Activated naive CD8-positive, alpha-beta T cell treated with anti-CD3 and anti-CD28 coated beads for 36 hours (primary cell): ENCODE measurements at regions not wholly inside any gene's neighbourhood (a gene's known extent, or its start where the extent isn't known, plus 50 kb on each side); places are given as distances from the start of the nearest gene placed in this dataset.

Experiments used
- DNase-seq: peaks from one replicate; pipeline ENCODE4 v3.0.0; 2021
- H3K27ac Mint-ChIP-seq: one replicate; pipeline ENCODE4 v1.8.0; 2022; ENCODE audit warnings: mild to moderate bottlenecking, moderate library complexity, mixed read lengths
- H3K27me3 Mint-ChIP-seq: one replicate; pipeline ENCODE4 v1.8.0; 2022; ENCODE audit warnings: mild to moderate bottlenecking, mixed read lengths
- H3K36me3 Mint-ChIP-seq: one replicate; pipeline ENCODE4 v1.8.0; 2021; ENCODE audit warnings: mild to moderate bottlenecking, mixed read lengths
- H3K4me1 Mint-ChIP-seq: one replicate; pipeline ENCODE4 v1.8.0; 2021; ENCODE audit warnings: mixed read lengths
- H3K4me3 Mint-ChIP-seq: one replicate; pipeline ENCODE4 v1.8.0; 2022; ENCODE audit warnings: mild to moderate bottlenecking, moderate library complexity, mixed read lengths
- H3K9me3 Mint-ChIP-seq: one replicate; pipeline ENCODE4 v1.8.0; 2022; ENCODE audit warnings: mixed read lengths

DNA sequence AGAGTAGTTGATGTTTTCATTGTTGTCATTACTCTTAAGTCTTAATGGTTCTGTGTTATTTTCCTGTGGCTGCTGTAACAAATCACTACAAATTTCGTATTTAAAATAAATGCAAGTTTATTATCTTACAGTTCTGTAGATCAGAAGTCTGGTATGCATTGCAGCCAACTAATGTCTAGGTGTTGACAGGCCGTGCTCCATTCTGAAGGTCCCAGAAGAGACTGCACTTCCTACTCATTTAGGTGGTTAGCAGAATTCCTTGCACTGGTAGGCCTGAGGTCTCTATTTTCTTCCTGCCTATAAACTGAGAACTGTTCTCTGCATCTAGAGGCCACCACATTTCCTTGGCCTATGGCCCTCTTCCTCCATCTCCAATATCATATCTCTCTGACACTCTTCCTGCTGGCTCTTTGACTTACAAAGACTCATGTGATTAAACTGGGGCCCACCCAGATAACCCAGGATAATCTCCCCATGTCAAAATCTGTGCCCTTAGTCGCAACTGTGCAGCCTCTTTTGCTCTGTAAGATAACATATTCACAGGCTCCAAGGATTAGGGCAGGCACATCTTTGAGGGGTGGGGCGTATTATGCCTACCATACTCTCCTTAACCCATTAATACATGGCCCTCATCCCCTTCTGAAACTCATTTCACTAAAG lies 468.4 kb downstream of the FOXO1 start:
- H3K4me1 Mint-ChIP-seq = peaks cover 16% of the 10 kb centered on the region
- peaks cover 4% of the 10 kb centered on the region for H3K36me3 Mint-ChIP-seq
- H3K9me3 Mint-ChIP-seq = peaks cover under 1% of the 10 kb centered on the region
- no peak overlapping the region for H3K27ac Mint-ChIP-seq
- H3K4me3 Mint-ChIP-seq = no peak overlapping the region
- no peaks in the 10 kb centered on the region for H3K27me3 Mint-ChIP-seq
- DNase-seq = no peak

DNA sequence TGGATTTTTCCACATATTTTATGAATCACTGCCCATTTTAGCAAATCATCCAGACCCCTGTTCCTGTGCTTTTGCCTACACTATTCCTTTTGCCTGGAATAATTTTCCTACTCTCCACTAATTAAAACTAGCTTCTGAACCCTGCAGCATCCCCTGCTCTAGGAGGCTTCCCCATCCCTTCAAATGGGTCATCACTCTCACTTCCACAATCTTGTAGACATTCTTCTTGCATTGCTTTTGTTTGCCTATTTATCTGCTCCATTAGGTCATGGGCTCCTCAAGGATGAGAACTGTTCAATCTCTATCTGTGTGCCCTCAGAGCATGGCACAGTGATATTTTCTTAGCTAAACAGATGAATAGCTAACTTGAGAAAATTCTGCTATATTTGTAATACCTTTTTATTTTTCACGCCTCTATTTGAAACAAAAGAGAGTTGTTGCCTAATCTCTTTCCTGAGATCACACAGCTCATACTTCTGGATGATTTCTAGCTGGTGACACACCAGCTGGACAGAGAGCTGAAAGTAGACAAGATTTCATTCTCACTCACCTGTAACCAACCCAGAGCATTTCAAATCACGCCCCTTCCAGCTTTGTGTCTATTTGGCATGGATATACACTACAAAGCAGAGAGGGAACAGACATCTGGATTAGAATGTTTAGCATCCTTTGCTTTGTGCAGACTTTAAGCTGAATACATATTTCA lies 466.0 kb downstream of the FOXO1 start:
- H3K27me3 Mint-ChIP-seq = no peaks in the 10 kb centered on the region
- H3K4me1 Mint-ChIP-seq = peaks cover 24% of the 10 kb centered on the region
- H3K4me3 Mint-ChIP-seq = no peak overlapping the region
- H3K27ac Mint-ChIP-seq = no peak overlapping the region
- H3K36me3 Mint-ChIP-seq = peaks cover 16% of the 10 kb centered on the region
- no peak for DNase-seq
- H3K9me3 Mint-ChIP-seq = peaks cover 13% of the 10 kb centered on the region

DNA sequence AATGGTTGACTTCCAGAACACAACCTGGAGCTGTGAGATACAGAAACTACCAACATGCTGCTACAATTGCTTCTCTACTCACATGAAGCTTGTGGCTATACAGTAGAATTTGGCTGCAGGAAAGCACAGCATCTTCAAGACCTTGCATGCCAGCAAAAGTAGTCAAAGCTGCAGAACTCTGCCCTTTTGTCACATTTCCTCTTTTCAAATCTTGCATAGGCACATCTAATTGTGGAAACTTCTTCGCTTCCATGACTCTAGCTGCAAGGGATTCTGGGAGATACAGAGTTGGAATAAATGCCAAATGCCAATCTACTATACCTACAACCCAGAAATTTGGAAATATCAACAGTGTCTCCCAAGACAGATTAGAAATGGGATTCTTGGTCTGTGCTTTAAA lies 462.2 kb downstream of the FOXO1 start:
- no peak for DNase-seq
- no peaks in the 10 kb centered on the region for H3K27me3 Mint-ChIP-seq
- peaks cover 29% of the 10 kb centered on the region for H3K36me3 Mint-ChIP-seq
- no peak overlapping the region for H3K4me3 Mint-ChIP-seq
- no peak overlapping the region for H3K27ac Mint-ChIP-seq
- H3K4me1 Mint-ChIP-seq = peaks cover 56% of the 10 kb centered on the region
- peaks cover 23% of the 10 kb centered on the region for H3K9me3 Mint-ChIP-seq

DNA sequence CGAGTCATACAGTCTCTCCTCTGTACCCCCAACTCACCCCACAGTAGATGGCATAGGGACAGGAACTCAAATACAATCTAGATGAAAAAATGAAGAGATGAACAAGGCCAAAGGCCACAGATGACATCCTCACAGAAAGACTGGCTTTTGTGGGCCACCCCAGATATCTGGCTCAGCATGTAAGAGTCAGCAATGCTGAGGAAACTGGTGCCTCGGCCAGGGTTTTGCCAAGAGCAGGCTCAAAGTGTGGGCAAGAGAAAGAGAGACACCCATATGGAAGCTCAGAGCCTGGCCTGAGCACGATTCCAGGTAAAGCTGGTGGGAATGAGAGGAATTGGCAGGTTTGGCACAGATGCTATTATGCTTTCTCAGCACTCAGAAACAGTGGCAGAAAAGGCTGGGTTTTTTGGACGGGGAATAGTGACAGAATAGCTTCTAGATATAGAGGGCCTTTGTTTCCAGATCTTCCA lies 460.6 kb downstream of the FOXO1 start:
- Mint-ChIP-seq H3K4me1 (peaks cover 50% of the 10 kb centered on the region), H3K9me3 (peaks cover 27% of the 10 kb centered on the region), H3K27ac (peak overlapping the region; percentile 99), H3K27me3 (no peaks in the 10 kb centered on the region), H3K36me3 (peaks cover 29% of the 10 kb centered on the region), H3K4me3 (peak overlapping the region; percentile 29)
- DNase-seq = no peak

DNA sequence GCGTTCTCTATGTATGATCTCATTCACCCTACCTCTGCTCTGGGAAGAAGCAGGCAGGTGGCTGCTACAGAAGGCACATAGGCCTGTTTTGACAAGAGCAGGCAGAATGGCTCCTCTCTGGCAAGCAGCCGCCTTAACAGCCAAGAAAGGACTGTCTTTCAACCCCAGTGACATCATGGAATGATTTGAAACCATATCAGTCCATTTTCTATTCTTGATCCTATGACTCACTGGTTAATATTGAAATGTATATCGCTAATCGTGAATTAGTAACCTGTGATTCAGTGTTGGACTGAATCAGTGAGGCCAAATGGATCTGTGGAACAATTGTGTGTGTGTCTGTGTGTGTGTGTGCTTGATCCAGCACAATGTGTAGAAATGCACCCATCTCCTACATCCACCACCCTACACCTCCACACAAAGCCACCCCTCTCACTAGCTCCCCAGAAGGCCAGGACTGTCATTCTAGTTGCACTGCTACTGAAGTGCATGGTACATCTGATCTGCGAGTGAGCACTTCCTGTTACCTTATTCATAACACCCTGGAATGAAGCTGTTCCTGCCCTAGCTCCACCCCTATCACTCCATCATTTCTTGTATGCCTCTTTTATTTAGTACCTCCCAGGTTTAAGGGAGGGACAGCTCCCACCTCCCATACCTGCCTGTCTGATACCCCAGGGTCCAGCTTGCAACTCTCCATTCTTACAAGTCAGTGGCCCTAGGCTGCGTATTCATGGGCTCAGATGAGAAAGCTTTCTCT lies 460.0 kb downstream of the FOXO1 start:
- Mint-ChIP-seq H3K36me3 (peaks cover 29% of the 10 kb centered on the region), H3K27ac (peak overlapping the region; percentile 99), H3K4me3 (peak overlapping the region; percentile 65), H3K9me3 (peaks cover 27% of the 10 kb centered on the region), H3K27me3 (no peaks in the 10 kb centered on the region), H3K4me1 (peaks cover 51% of the 10 kb centered on the region)
- peak; percentile 30 for DNase-seq

DNA sequence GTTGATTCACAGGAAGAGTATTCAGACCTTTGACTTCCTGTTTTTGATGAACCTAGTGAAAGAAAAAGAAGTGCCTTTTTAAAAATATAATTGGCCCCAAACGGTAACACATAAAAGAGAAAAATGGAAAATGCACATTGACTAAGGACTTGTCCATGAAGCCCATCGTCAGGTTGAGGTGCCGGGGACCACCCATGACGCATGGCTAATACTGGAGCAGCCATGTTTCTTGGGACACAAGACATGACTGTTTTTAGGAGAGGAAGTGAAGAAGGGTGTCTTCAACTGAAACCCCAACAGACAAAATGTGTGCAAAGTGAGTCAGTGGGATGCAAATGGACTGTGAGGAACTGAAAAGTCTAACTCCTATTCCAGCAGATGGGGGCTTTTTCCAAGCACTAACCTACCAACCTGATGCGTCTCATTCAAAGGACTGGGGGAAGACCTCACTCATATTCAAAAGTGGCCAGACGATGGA lies 459.4 kb downstream of the FOXO1 start:
- H3K4me3 Mint-ChIP-seq = peak overlapping the region; percentile 65
- H3K36me3 Mint-ChIP-seq = peaks cover 29% of the 10 kb centered on the region
- no peak for DNase-seq
- H3K9me3 Mint-ChIP-seq = peaks cover 29% of the 10 kb centered on the region
- peak overlapping the region; percentile 99 for H3K27ac Mint-ChIP-seq
- H3K4me1 Mint-ChIP-seq = peaks cover 52% of the 10 kb centered on the region
- no peaks in the 10 kb centered on the region for H3K27me3 Mint-ChIP-seq

DNA sequence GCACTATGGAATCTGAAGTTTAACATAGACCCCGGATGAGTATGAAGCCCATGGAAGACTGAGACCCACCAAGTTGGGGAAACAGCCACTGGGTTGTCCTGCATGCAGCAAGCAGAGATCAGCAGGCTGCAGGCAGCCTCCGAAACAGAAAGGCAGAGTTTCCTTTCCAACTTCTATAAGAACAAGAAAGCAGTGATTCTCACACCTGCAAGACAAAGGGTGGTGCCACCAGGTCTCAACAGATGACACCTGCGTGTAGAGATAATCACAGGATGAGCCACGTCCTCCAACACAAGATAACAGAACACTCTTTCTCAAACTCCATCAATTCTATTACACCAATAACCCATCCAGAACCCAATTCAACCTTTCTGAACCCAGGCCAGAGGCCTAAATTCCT lies 457.9 kb downstream of the FOXO1 start:
- H3K9me3 Mint-ChIP-seq = peaks cover 26% of the 10 kb centered on the region
- H3K4me3 Mint-ChIP-seq = no peak overlapping the region
- no peaks in the 10 kb centered on the region for H3K27me3 Mint-ChIP-seq
- DNase-seq = no peak
- peaks cover 31% of the 10 kb centered on the region for H3K36me3 Mint-ChIP-seq
- H3K4me1 Mint-ChIP-seq = peaks cover 47% of the 10 kb centered on the region
- no peak overlapping the region for H3K27ac Mint-ChIP-seq

DNA sequence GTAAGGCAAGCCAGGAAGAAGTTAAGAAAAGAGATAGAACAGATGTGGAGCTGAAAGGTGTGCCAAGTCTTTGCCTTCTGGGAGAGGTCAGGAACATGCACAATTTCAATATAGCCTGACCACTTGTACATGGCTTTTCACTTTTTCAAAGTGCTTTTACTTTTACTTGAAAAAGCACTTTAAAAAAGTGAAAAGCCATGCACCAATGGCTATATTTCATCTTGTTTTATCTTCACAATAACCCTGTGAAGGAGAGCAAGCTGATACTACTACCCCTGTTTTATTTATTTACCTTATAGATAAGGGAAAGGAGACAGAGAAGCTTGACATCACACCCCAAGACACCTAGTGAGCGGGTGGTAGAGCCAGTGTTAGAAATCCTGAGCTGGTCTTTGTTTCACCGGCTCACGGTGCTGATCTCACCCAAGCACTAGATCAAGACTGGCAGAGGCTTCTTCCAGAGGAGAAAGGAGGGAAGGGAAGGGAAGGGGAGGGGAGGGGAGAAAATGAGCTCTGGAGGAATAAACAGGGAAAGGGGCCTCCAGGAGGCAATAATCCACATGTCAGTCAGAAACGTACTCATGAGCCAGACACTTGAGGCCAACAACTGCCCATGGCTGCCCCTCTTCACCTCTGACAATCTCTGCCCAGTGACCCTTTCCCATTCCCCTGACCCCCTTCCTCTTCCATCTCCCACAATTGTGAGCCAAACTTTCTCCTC lies 455.4 kb downstream of the FOXO1 start:
- H3K4me1 Mint-ChIP-seq = peaks cover 37% of the 10 kb centered on the region
- H3K27ac Mint-ChIP-seq = no peak overlapping the region
- no peak for DNase-seq

DNA sequence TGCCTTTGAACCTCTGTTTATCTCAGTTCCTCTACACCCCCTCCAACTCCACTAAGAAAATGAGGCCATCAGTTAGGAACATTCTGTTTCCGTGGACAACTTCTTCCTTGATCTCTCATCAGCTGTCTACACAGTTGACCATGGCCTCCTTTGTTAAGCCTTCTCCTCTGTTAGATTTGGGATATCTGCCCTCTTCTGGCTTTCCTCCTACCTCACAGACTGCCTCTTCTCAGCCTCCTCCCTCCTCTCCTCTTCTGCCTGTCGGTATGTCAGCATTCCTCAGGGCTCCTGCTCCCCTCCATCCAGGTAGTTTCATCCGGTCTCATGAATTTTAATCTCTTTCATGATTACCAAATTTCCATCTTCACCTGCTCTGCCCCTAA lies 454.9 kb downstream of the FOXO1 start:
- Mint-ChIP-seq H3K9me3 (peaks cover 20% of the 10 kb centered on the region), H3K4me1 (peaks cover 32% of the 10 kb centered on the region), H3K27ac (no peak overlapping the region), H3K27me3 (no peaks in the 10 kb centered on the region), H3K36me3 (peaks cover 13% of the 10 kb centered on the region), H3K4me3 (no peak overlapping the region)
- no peak for DNase-seq

More for the DNA sequence above, 455.4 kb downstream of the FOXO1 start:
- H3K27me3 Mint-ChIP-seq = no peaks in the 10 kb centered on the region
- no peak overlapping the region for H3K4me3 Mint-ChIP-seq
- peaks cover 16% of the 10 kb centered on the region for H3K36me3 Mint-ChIP-seq
- peaks cover 20% of the 10 kb centered on the region for H3K9me3 Mint-ChIP-seq

DNA sequence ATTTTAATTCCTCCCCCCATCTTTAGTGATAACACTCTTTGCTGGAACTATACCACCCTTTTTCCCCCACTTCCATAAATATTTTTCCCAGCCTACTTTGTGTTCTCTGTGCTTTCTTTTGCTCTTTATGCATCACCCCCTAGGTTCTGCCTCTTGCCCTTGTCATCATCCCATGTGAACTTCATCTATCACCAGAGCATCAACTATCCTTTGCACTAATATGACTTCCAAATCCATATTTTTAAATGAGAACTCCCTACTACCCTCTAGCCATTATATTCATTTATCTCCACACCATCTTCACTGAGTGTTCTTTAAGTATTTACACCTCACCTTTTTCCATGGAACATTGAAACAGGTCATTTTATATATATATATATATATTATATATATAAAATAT lies 452.7 kb downstream of the FOXO1 start:
- peaks cover 18% of the 10 kb centered on the region for H3K4me1 Mint-ChIP-seq
- H3K27me3 Mint-ChIP-seq = no peaks in the 10 kb centered on the region
- H3K36me3 Mint-ChIP-seq = peaks cover 19% of the 10 kb centered on the region
- DNase-seq = no peak
- H3K9me3 Mint-ChIP-seq = peaks cover 26% of the 10 kb centered on the region
- no peak overlapping the region for H3K27ac Mint-ChIP-seq
- no peak overlapping the region for H3K4me3 Mint-ChIP-seq

DNA sequence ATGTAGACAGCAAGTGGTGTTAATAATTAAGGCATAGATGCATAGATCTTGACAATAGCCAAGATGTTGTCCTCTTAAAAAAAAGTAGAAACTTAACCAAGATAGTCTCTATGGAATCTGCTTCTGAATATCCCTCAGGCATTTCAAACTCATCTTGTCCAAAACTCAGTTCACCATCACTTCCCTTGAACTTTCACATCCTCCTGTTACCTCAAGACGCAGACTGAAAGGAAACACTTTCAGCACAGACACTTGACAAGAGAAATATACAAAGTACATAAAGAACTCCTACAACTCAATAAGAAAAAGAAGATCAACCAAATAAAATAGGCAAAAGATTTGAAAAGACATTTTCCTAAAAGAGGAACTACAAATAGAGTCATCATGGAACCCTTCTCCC lies 451.1 kb downstream of the FOXO1 start:
- no peaks in the 10 kb centered on the region for H3K27me3 Mint-ChIP-seq
- peaks cover 29% of the 10 kb centered on the region for H3K9me3 Mint-ChIP-seq
- H3K4me1 Mint-ChIP-seq = peaks cover 16% of the 10 kb centered on the region
- H3K27ac Mint-ChIP-seq = no peak overlapping the region
- H3K36me3 Mint-ChIP-seq = peaks cover 22% of the 10 kb centered on the region
- H3K4me3 Mint-ChIP-seq = no peak overlapping the region
- no peak for DNase-seq

DNA sequence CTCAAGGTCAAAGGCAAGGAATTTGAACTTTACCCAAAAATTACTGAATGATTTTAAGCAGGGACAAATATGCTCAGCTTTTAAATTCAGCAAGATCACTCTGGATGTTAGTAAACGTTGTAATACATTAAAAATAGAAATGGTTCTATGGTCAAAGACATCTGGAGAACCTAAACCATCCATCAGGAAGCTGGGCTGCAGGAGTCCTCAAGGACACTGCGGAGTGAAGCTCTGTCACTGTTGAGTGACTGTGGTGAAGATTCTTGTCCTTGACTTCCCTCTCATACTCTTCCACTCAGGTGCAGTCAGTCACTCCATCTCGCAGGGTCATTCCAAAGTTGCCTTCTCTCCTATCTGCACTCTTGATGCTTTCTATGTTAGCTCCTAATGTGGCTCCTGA lies 450.7 kb downstream of the FOXO1 start:
- peaks cover 20% of the 10 kb centered on the region for H3K4me1 Mint-ChIP-seq

DNA sequence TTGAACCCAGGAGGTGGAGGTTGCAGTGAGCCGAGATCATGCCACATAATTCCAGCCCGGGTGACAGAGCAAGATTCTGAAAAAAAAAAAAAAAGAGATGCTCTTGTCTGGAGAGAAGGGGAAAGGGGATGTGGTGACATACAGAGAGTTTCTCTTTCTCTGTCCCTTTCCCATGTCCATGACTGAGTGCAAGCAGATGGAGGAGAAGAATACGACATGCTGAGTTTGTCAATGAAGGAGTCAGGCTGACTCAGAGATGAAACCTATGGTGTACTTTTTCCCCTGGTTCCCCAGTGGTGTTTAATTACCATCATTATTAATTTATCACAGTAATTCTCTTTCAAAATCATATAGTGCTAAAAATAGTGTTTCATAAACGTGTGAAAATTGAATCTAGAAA lies 448.8 kb downstream of the FOXO1 start:
- Mint-ChIP-seq H3K9me3 (peaks cover 23% of the 10 kb centered on the region), H3K36me3 (peaks cover 22% of the 10 kb centered on the region), H3K27me3 (no peaks in the 10 kb centered on the region), H3K27ac (no peak overlapping the region), H3K4me3 (no peak overlapping the region), H3K4me1 (peaks cover 37% of the 10 kb centered on the region)
- DNase-seq = no peak

More for the DNA sequence above, 450.7 kb downstream of the FOXO1 start:
- DNase-seq = no peak
- Mint-ChIP-seq H3K4me3 (no peak overlapping the region), H3K36me3 (peaks cover 22% of the 10 kb centered on the region), H3K9me3 (peaks cover 26% of the 10 kb centered on the region), H3K27me3 (no peaks in the 10 kb centered on the region), H3K27ac (no peak overlapping the region)

DNA sequence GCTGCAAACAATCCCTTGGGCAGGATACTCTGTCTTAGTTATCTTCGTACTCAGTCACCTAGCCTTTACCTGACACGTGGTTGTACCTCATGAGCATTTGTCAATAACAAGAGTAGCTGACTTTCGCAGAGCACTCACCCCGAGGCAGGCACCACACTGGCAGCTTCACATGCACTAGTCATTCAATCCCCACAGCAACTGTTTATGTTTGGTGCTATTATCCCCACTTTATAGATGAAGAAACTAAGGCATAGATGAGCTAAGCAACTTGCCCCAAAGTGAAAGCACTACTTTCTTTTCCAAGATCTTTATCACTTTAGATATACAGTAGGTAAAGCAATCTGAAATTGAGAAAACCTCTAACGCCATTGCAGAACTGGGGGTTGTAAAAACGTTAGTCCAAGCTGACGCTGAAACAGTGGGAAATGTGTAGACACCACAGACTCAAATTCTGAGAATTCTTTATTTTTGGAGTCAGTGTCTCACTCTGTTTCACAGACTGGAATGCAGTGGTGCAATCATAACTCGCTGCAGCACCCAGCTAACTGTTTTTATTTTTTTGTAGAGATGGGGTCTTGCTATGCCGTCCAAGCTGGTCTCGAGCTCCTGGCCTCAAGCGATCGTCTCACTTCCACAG lies 446.0 kb downstream of the FOXO1 start:
- Mint-ChIP-seq H3K27ac (peak overlapping the region; percentile 72), H3K36me3 (peaks cover 17% of the 10 kb centered on the region), H3K27me3 (no peaks in the 10 kb centered on the region), H3K4me3 (no peak overlapping the region), H3K9me3 (peaks cover 16% of the 10 kb centered on the region), H3K4me1 (peaks cover 40% of the 10 kb centered on the region)
- DNase-seq = no peak
